ENCODE measurements at regions not wholly inside any gene's neighbourhood (a gene's known extent, or its start where the extent isn't known, plus 50 kb on each side); places are given as distances from the start of the nearest gene placed in this dataset.

DNA sequence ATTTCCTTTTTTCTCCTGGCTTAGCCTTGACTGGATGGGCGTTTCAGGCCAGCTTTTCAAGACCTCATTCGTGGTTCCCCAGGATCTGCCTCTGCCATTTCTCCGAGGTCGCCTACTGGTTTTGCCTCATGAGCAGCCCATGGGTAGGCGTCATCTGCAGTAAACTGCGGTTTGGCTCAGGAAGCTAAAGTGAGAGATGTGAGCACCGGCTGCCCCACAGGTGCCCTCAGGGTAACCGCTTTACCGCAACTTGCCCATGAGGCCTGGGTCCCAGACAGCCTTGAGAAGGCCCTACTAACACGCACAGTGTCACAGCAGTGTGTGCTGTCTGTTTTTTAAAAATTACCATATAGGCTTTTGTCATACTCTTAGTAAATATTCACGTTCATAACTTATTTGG is 53.4 kb upstream of the TBXT start:
- Histone ChIP-seq H3K4me3 (ENCODE audit: low read length in 2 of 2) (no peak overlapping the region), H3K27ac (ENCODE audit: low read depth in 2 of 2, low read length in 2 of 2) (no peak overlapping the region)

More for the DNA sequence above, 53.4 kb upstream of the TBXT start:
- H3K9ac ChIP-seq (ENCODE audit: low read depth in 1 of 2, low read length in 2 of 2), result no peak overlapping the region
- no peaks in the 10 kb centered on the region for H3K36me3 ChIP-seq (ENCODE audit: control insufficient read depth in 2 of 2, insufficient read depth in 2 of 2, low read length in 2 of 2)
- H3K9me3 ChIP-seq (ENCODE audit: control insufficient read depth in 2 of 2, low read length in 2 of 2), result no peaks in the 10 kb centered on the region
- no peaks in the 10 kb centered on the region for H3K4me1 ChIP-seq (ENCODE audit: control insufficient read depth in 2 of 2, insufficient read depth in 2 of 2, low read length in 2 of 2)
- peaks cover 0 to 4% of the 10 kb centered on the region in 2 donors for H3K27me3 ChIP-seq (ENCODE audit: control insufficient read depth in 2 of 2, insufficient read depth in 2 of 2, low read length in 2 of 2)
